ENCODE measurements at regions not wholly inside any gene's neighbourhood (a gene's known extent, or its start where the extent isn't known, plus 50 kb on each side); places are given as distances from the start of the nearest gene placed in this dataset.

DNA sequence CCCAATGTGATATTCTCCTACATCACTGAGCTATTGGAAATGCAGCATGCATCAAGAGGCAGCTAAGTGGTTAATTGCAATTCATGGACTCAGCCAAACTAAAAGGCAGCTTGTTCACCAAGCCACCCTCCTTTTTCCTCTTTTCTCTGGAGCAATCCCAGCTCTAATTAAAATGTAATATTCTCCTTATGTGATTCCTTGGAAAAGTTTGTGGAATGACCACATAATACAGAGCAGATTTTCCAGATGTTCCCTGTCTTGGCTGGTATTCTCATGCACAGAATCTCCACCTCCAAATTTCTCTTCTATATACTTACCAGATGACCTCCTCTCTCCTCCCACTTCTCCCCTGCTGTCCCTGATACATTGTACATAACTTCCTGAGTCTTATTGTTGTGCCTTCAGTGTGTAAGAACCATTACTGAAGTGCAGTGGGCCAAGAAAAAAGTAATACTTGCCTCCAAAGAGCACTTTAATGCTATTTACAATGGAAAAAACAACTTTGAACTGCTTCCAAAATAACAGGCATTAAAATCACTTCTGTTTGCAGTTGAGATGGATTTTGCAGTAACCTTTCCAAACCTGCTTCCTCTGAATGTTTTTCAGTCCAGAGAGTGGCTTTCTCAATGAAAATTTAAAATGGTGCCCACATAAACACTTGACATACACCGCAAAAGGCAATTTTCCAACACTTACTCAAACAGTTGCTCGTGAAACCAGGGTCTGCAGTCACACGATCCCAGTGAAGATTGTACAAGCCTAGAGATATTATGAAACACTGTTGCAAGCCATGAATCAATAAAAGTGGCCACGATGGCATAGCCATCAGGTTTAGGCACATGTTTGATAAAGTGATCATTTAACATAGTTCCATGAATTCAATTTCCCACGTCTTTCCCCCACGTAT lies 258.0 kb downstream of the MTX2 start:
- POLR2A ChIA-PET: no interaction called here
- CTCF ChIA-PET: no interaction called here

DNA sequence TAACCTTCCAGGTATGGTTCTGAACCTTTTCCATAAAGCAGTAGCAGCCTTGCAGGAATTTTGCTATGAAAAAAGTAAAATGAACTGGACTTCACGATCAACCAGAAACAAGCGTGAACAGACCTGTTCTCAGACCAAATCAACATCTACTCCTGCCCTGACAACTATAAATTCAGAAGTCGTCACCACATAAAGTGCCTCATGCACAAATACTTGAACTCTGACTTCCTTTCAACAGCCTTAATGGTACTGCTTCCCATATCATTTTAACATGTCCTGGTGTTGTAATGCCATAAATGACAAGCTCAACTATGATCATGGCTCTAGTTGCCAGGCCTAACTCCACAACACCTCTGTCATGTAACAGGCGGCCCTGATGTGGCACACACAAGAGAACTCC lies 262.4 kb downstream of the MTX2 start:
- ChIA-PET POLR2A (no interaction called here), CTCF (no interaction called here)

DNA sequence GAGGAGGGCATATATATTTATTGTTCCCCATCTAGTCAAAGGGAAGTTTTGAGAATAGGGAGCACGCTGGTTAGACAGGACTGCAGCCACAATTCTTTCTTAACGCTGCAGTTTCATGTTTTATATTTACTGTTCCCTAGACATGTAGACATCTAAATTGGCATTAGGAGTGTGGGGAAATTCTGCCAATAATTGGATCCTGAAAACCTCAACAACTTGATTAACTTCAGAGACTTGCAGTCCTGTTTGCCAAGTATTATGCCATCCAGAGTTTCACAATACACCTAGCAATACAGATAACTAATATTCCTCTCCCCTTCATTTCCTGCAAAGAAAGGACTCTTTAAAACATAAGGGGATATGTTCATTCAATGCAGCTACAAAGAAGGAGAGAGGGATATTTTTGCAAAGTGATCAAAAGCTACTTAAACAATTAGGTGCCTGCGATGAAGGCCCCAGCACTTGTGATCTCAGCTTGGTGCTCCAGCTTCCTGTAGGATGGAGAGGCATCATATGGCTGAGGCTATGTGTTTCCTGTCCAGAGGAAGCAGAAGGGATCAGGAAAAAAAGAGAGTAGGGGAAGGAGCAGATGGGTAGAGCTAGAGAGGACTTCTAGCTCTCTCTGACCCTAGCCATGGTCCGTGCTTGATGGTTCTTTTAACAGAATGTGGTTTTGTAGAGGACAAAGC lies 264.4 kb downstream of the MTX2 start:
- ChIA-PET CTCF (no interaction called here), POLR2A (no interaction called here)

DNA sequence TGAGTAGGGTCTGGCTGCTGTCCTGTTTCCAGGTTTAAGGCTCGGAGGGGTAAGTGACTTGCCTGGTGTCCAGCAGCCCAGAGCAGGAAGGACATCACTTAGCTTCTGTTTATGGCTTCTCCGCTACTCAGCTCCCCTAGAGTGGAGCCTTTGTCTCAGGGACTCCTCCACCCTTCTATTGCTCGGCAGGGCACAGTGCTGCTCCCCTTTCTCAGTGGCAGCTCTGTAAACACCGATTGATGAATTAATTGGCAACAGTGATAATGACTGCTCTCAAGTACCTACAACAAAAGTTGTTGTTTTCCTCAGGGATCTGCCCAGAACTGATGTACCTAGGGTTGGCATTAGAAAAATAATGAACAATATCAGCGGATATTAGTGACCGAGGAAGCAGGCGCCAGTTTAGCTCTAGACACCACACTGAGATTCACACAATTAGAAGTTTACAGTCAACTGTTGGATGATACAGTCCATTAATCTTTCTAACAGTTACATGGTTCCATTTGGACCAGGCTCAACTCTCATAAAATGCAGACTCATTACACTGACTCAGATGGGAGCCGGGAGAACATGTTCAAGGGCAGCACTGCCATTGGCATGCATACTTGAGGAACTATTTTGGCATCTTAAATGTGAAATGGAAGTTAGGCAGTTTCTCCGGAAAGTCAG lies 265.7 kb downstream of the MTX2 start:
- POLR2A ChIA-PET: no interaction called here
- CTCF ChIA-PET: no interaction called here

DNA sequence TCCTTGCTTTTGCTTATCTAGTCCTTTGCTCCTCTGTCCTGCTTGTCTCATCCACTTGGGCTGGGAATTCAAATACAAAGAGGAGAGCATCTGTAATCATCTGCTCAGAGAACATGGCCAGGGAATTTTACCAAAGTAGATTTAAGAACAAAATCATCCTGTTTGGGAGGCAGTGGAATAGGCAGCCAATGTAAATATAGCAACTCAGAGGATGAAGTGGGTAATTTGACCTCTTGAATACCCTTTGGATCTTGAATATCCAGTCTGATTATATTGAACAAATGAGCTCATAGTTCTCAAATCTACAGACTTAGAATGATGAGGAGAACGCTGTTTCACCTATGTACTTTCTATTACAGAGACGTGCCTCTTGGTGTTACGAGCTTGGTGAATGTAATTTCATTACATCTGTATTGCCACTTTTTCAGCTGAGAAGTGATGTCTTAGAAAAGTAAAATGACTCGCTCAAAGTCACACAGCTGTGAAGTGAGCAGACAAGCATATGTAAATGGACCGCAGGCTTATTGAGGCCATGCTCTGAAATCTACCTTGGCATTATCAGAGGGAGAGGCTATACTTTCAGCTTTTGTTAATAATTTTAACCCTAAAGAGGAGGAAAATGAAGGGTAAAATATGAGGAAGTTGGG lies 266.3 kb downstream of the MTX2 start:
- POLR2A ChIA-PET: no interaction called here
- CTCF ChIA-PET: no interaction called here

DNA sequence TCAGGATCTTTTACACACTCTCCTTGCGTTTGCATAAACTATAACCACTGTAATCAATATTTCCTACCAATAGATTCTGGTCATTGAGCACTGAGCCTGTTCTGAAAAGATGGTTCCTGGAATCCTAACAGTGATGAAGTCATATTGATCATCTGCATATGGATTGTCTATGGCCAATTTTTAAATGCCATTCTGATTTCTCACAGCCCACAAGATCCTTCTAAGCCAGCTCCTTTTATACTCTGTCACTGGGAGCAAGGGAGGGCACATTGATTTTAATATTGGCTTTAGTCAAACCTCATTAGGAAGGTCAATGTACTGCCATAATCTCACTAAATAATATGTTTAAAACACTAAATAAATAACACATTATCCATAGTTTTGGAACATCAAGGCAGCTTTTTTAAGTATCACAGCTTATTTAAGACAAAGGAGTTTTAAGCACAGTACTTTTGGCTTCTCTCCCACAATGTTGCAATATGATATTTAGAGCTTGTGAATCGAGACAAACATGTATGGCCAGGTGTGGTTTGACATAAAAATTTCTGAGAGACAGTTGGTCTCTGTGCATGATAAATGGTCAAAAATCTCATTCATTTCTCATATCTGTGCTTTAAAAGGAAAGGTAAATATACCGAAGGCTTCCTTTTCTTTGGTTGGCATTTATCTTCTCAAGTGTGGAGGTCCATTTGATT lies 267.3 kb downstream of the MTX2 start:
- POLR2A ChIA-PET: no interaction called here
- CTCF ChIA-PET: no interaction called here

DNA sequence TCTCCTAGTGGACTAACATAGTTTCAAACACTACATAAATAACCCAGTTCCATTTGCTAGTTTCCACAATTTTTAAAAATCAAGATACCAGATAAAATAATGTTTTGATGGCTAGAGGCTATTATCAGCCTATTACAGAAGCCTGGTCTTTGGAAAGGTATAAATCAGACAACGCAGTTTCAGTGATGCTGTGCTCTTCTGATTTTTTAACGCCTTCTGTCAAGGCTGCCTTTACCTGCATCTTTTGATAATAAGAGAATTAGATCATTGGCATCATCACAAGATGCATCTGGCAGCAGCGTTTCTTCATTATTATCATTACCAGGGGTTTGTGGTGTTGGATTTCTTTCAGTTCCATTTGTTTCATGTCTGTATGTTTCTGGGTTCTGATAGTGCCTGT lies 268.7 kb downstream of the MTX2 start:
- ChIA-PET CTCF (no interaction called here), POLR2A (no interaction called here)

DNA sequence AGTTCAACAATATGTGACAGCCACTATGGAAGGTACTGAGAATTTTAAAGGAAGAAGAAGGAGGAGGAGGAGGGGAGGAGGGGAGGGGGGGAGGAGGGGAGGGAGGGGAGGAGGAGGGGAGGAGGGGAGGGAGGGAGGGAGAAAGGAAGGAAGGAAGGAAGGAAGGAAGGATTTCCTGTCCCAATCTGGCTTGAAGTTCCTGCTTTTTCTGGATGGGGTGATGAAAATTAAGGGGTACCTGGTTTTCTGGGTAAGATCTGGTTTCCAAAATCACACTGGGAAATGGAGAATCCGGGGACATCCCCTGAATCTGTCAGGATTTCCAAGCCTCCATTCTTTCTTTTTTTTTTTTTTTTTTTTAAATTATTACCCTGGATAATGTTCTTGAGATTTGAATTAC lies 271.8 kb downstream of the MTX2 start:
- POLR2A ChIA-PET: no interaction called here

DNA sequence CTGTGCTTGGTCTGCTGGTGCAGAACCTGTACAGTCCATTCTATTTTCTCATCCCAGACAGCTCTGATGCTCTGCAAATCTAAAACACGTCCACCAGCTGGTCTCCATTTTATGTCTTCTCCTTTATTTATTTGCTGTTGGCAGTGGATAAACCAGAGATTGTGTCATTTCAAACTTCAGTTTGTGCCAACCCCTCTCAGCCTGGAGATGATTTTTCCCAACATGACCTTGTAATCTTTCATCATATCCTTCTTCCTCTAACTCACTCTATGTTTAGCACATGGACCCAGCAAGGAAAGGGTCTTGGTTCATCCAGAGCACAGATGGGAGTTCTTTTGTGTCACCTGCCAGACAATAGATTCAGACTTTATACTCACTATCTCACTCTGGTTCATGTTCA lies 273.2 kb downstream of the MTX2 start:
- POLR2A ChIA-PET: no interaction called here
- CTCF ChIA-PET: no interaction called here

More for the DNA sequence above, 271.8 kb downstream of the MTX2 start:
- CTCF ChIA-PET: no interaction called here

DNA sequence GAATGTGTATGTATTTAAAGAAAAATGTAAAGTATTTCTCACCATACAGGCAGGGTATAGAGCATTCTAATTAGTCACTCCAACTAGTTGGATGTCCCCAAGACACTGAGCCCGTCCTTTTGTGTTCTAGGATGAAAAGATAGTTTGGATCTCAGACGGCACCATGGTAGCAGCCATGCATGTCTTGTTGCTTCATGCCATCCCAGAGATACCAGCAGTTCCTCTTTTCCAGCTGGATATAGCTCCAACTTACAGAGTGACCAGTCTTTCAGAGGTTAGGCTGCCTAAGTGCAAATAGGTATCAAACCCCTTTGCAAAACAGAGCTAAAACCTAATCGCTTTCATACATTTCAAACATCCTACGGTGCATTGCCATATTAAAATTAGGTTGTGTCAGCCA lies 275.3 kb downstream of the MTX2 start:
- CTCF ChIA-PET: no interaction called here
- POLR2A ChIA-PET: no interaction called here

DNA sequence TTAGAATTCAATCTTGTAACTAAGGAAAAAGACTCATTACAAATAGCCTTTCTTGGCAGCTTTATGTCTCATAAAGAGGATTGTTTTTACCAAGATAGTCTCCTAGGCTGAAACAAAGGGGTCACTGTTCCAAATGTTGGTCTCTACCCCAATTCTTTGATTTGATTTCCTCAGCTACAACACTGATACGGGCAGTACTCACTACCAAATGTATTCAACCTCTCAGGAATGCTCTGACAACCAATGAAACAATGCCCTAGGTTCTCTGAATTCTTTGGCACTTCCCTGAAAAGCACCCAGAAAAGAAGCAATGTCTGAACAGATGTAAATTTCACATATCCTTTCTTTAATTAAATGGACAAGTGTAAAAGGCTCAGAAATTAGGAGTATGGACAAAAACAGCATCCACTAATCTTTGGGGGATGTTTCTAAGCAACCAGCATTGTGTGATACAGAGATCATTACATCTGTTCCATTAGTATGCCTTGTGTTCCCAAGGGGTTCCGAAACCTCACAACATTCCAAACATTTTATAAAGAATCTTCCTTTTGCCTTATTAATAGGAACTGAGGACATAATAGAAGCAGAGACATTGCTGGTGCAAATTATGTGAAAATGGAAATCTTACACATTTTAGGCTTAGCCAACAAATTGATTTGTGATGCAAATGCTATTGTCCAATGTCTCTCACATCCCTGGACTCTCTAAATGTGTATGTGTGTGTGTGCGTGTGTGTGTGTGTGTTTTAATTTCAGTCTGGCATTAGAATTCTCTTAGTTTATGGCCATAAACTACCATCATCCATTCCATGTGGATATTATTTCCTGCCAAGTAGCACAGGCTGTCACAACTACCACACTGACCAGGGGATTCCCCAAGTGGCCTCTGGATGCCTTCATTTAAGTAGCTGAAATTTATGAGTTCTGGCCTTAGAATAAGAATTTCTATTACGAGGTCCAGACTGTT lies 276.0 kb downstream of the MTX2 start:
- CTCF ChIA-PET: interaction anchor here (0.9 kb wide), 1 partner anchor 9 kb away, joined by 3 read pairs; no protein-coding TSS in a partner anchor
- POLR2A ChIA-PET: no interaction called here

DNA sequence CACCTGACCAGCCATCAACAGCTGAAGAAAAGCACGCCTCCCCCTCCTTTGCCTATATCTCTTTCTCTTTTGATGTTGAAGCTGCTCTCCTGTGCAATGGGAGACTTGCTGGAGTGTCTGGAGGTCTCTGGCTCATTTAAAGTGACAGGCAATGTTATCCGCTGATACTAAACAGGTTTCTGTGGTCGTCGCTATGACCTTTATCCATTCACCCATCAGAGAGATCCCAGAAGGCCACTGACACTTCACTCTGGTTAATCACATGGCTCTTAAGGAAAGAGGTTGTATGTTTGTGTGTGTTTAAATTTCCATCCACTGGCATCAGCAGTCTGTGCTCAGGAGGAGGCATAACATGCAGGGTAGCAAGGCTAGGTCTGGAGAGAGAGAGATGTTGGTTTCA lies 277.3 kb downstream of the MTX2 start:
- POLR2A ChIA-PET: no interaction called here

DNA sequence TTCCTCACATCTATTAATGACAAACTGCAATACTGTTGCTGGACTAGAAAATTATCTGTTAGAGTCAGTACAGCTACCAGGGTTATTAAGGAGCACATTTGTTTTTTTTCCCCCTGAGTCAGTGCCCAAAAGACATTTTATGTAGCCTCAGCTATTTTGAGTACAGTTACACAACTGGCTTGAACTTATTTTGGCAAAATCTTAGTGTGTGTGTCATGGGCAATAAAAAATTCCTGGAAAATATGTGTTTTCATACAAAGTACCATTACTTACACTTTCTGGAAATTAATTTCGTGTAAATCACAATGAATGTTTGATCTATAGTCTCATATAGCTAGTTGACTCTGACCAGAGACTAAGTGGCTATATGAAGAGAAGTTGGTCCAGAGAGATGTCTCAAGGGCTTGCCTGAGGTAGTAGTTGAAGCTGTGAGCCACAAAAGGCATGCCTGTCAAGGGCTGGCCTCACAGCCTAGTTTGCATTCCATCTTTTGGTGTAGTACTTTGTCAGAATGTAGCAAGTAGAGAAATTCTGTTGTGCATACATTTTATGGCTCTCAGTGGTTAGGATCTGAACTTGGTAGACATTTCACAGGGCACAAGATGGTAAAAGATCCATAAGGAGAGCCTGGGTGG lies 283.4 kb downstream of the MTX2 start:
- ChIA-PET POLR2A (no interaction called here), CTCF (no interaction called here)

More for the DNA sequence above, 277.3 kb downstream of the MTX2 start:
- CTCF ChIA-PET: interaction anchor here (0.9 kb wide), 1 partner anchor 8 kb away, joined by 3 read pairs; no protein-coding TSS in a partner anchor

DNA sequence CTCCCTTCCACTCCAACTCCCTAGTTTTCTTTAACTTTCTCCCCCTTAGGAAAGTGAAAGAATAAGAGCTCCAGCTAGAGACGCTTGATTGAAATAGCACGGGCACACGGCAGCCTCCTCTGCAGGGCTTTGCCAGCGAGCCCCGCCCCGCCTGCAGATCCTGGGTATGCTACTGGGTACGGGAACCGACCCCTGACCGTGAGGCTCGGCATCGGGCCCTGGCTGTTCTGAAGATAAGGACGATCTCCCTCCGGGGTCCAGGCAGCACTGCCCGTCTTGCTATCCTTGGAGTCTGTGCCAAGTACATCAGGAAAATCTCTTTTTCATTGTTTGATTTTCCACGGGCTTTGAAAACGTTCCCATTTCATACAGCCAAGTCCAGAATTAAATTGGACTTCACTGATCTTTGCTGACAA lies 284.5 kb downstream of the MTX2 start:
- CTCF ChIA-PET: interaction anchor here (1.0 to 1.5 kb wide), 6 partner anchors 8 to 427 kb away, joined by 3 to 6 read pairs (median 4); no protein-coding TSS in a partner anchor
- POLR2A ChIA-PET: no interaction called here

DNA sequence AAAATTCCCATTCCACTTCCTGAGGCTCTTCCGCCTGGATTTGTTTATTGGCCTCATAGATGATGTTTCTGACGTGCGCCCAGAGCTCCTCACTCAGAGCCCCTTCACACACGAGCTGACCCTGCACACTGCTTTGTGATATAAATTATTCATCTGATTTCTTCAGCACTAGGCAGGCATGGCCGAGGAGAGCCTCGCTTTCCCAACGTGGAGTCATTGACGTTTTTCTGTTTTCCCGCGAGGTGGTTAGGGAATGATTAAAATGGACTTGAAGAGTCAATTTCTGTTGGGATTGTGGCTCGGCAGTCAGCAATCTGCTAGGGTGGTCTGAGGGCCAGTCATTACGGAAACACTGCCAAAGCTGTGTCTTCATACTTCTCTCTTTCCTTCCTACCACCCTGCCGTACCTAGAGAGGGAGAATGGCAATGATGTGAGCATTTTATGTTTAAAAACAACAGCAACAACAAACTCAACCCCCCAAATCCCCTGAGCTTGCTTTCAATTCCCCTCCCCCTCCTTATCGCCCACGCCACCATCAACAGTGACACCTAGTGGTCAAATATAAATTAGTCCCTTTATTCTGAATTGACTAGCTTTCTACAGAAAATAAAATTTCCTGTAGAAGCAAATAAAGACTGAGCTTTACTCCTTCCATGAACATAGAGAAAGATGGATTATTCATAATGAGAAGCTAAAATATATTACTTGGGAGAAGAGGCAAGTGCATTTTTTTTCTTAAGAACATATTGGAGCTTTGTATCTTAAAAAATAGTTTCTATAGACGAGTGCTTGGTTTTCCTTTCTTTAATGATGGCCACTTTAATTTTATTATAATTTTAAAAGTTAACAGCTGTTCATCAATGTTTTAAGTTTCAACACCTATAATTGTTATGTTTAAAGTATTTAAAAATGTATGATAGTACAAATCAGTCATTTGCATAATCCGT lies 285.1 kb downstream of the MTX2 start:
- ChIA-PET POLR2A (no interaction called here), CTCF (interaction anchor here (0.7 to 1.5 kb wide), 8 partner anchors 8 to 427 kb away, joined by 3 to 6 read pairs (median 4); no protein-coding TSS in a partner anchor)

DNA sequence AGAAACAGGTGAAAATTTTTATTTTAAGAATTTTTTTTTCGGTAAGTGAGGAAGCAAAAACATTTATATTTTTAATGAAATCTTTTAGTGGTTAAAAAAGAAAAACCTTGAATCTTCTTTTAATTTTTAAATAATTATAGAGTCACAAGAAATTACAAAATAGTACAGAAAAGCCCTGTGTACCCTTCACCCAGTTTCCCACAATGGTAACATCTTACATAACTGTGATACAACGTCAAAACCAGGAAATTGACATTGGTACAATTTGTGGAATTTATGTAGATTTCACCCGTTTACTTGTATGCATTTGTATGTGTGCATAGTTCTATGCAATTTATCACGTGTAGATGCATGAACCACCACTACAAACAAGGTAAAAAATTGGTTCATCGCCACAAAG lies 285.9 kb downstream of the MTX2 start:
- POLR2A ChIA-PET: no interaction called here
- CTCF ChIA-PET: interaction anchor here (0.7 to 1.5 kb wide), 7 partner anchors 9 to 428 kb away, joined by 3 to 6 read pairs (median 4); no protein-coding TSS in a partner anchor

DNA sequence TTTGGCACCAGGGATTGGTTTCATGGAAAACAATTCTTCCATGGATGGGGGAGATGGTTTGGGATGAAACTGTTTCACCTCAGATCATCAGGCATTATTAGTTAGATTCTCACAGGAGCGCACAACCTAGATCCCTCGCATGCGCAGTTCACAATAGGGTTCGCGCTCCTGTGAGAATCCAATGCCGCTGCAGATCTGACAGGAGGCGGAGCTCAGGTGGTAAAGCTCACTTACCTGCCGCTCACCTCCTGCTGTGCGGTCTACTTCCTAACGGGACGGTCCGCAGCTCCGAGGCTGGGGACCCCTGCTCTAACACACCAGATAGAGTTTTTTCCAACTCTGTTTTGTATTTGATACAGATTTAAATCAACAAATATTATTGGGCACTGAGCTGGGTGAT lies 286.5 kb downstream of the MTX2 start:
- ChIA-PET CTCF (interaction anchor here (1.7 kb wide), 1 partner anchor 81 kb away, joined by 3 read pairs; no protein-coding TSS in a partner anchor), POLR2A (no interaction called here)

Data from activated CD8-positive, alpha-beta memory T cell treated with anti-CD3 and anti-CD28 coated beads for 36 hours (primary cell).